ENCODE measurements at regions not wholly inside any gene's neighbourhood (a gene's known extent, or its start where the extent isn't known, plus 50 kb on each side); places are given as distances from the start of the nearest gene placed in this dataset.

- H3K4me3 ChIP-seq: no peak overlapping the region
- H3K36me3 ChIP-seq: no peaks in the 10 kb centered on the region
- DNase-seq (ENCODE audit: low spot score in 2 of 2): no peak
- peaks cover 0 to 5% (median 0%) of the 10 kb centered on the region in 4 donors for H3K4me1 ChIP-seq
- 42 to 49% methylated on average over 12 of the region's 12 CpGs for WGBS, 2 donors
- H3K27ac ChIP-seq: no peak overlapping the region
- no peak for TF ChIP-seq EP300 (IDR thresholded peaks at IDR 0.05)
- H3K27me3 ChIP-seq: peaks cover 0 to 3% of the 10 kb centered on the region in 2 donors
- H3K9me3 ChIP-seq: peaks cover 0 to 14% (median 0%) of the 10 kb centered on the region in 4 donors
Observed at GRCh38 chr13:112177450-112178288, 110.7 kb downstream of the SOX1 start.

GRCh38 chr13:112178769-112179168, 111.8 kb downstream of the SOX1 start:
- no peak for TF ChIP-seq EP300 (IDR thresholded peaks at IDR 0.05)
- TF ChIP-seq POLR2A (IDR thresholded peaks at IDR 0.05): no peak
- no peak for TF ChIP-seq CTCF (IDR thresholded peaks at IDR 0.05)
- H3K4me3 ChIP-seq: no peak overlapping the region
- H3K9me3 ChIP-seq: peaks cover 0 to 11% (median 0%) of the 10 kb centered on the region in 4 donors
- WGBS, 2 donors: 89 to 98% methylated on average over 3 to 4 of the region's 5 CpGs
- H3K36me3 ChIP-seq: no peaks in the 10 kb centered on the region
- no peak overlapping the region for H3K27ac ChIP-seq
- H3K27me3 ChIP-seq: peaks cover 0 to 3% of the 10 kb centered on the region in 2 donors
- peaks cover 0 to 5% (median 0%) of the 10 kb centered on the region in 4 donors for H3K4me1 ChIP-seq
- no peak for DNase-seq (ENCODE audit: low spot score in 2 of 2)

GRCh38 chr13:112179421-112179820, 112.5 kb downstream of the SOX1 start:
- peaks cover 0 to 4% (median 0%) of the 10 kb centered on the region in 4 donors for H3K9me3 ChIP-seq
- TF ChIP-seq CTCF (IDR thresholded peaks at IDR 0.05) (no peak), EP300 (IDR thresholded peaks at IDR 0.05) (no peak), POLR2A (IDR thresholded peaks at IDR 0.05) (no peak)
- H3K27me3 ChIP-seq: peaks cover 0 to 3% of the 10 kb centered on the region in 2 donors
- no peaks in the 10 kb centered on the region for H3K36me3 ChIP-seq
- H3K27ac ChIP-seq: no peak overlapping the region
- WGBS, 2 donors: 90 to 92% methylated on average over 8 to 9 of the region's 9 CpGs
- no peak overlapping the region for H3K4me3 ChIP-seq
- H3K4me1 ChIP-seq: peaks cover 0 to 5% (median 0%) of the 10 kb centered on the region in 4 donors
- no peak for DNase-seq (ENCODE audit: low spot score in 2 of 2)

GRCh38 chr13:112179995-112180394, 113.0 kb downstream of the SOX1 start:
- peaks cover 0 to 5% (median 0%) of the 10 kb centered on the region in 4 donors for H3K4me1 ChIP-seq
- 67 to 76% methylated on average over 12 of the region's 12 CpGs for WGBS, 2 donors
- H3K4me3 ChIP-seq: no peak overlapping the region
- no peak for TF ChIP-seq EP300 (IDR thresholded peaks at IDR 0.05)
- TF ChIP-seq POLR2A (IDR thresholded peaks at IDR 0.05): no peak
- TF ChIP-seq CTCF (IDR thresholded peaks at IDR 0.05): no peak
- H3K27me3 ChIP-seq: peaks cover 0 to 3% of the 10 kb centered on the region in 2 donors
- H3K27ac ChIP-seq: no peak overlapping the region
- H3K36me3 ChIP-seq: no peaks in the 10 kb centered on the region
- H3K9me3 ChIP-seq: no peaks in the 10 kb centered on the region
- DNase-seq (ENCODE audit: low spot score in 2 of 2): no peak

- TF ChIP-seq EP300 (IDR thresholded peaks at IDR 0.05) (no peak), CTCF (IDR thresholded peaks at IDR 0.05) (no peak), POLR2A (IDR thresholded peaks at IDR 0.05) (no peak)
- no peaks in the 10 kb centered on the region for H3K9me3 ChIP-seq
- no peaks in the 10 kb centered on the region for H3K36me3 ChIP-seq
- no peak overlapping the region for H3K4me3 ChIP-seq
- peaks cover 0 to 5% (median 0%) of the 10 kb centered on the region in 4 donors for H3K4me1 ChIP-seq
- no peak overlapping the region for H3K27ac ChIP-seq
- WGBS, 2 donors: 41 to 59% methylated on average over 13 of the region's 13 CpGs
- no peak for DNase-seq (ENCODE audit: low spot score in 2 of 2)
- peaks cover 0 to 3% of the 10 kb centered on the region in 2 donors for H3K27me3 ChIP-seq
Observed at GRCh38 chr13:112181336-112182067, 114.6 kb downstream of the SOX1 start.
